SK-N-SH treated with all-trans-retinoic acid at 6 μM for 48 hours (cell line): ENCODE measurements at regions not wholly inside any gene's neighbourhood (a gene's known extent, or its start where the extent isn't known, plus 50 kb on each side); places are given as distances from the start of the nearest gene placed in this dataset.

Experiments
- ATAC-seq: fragments of 200-7000 bp; cut with Tn5 transposase; 3 replicates; pipeline ENCODE4 v1.9.1; 2020; ENCODE audit warnings: mild to moderate bottlenecking, moderate library complexity
- ARNTL ChIP-seq: fragments of 450-650 bp; formaldehyde crosslinking; IDR thresholded peaks from 2 replicates; pipeline ENCODE4 v1.5.0; 2020; ENCODE audit warnings: low read depth, mild to moderate bottlenecking, moderate library complexity, borderline replicate concordance
- BACH2 ChIP-seq: fragments of 250-450 bp; sonication (Bioruptor Pico); IDR thresholded peaks from 2 replicates; pipeline ENCODE4 v1.9.0; 2021; ENCODE audit warnings: mild to moderate bottlenecking, borderline replicate concordance
- CREB5 ChIP-seq: fragments of 250-450 bp; sonication (Bioruptor Pico); IDR thresholded peaks from 2 replicates; pipeline ENCODE4 v1.5.1; 2020; ENCODE audit warnings: low read depth, mild to moderate bottlenecking, moderate library complexity
- CSDC2 ChIP-seq: fragments of 250-450 bp; sonication (Bioruptor Pico); IDR thresholded peaks from 2 replicates; pipeline ENCODE4 v1.5.0; 2020; ENCODE audit warnings: mild to moderate bottlenecking, moderate library complexity
- ESRRG ChIP-seq: fragments of 250-450 bp; sonication (Bioruptor Pico); IDR thresholded peaks from 2 replicates; pipeline ENCODE4 v1.6.1; 2021; ENCODE audit warnings: mild to moderate bottlenecking
- ISL1 ChIP-seq: fragments of 250-450 bp; sonication (Bioruptor Pico); IDR thresholded peaks from 2 replicates; pipeline ENCODE4 v2.1.2; 2022; ENCODE audit warnings: mild to moderate bottlenecking, moderate library complexity
- OSR1 ChIP-seq: fragments of 250-450 bp; sonication (Bioruptor Pico); IDR thresholded peaks from 2 replicates; pipeline ENCODE4 v1.8.0; 2022; ENCODE audit warnings: moderate library complexity, mild to moderate bottlenecking, inconsistent platforms
- PATZ1 ChIP-seq: fragments of 250-450 bp; sonication (Bioruptor Pico); IDR thresholded peaks from 2 replicates; pipeline ENCODE4 v1.8.0; 2020; ENCODE audit warnings: mild to moderate bottlenecking, moderate library complexity, borderline replicate concordance
- POU6F1 ChIP-seq: fragments of 250-450 bp; sonication (Bioruptor Pico); IDR thresholded peaks from 2 replicates; pipeline ENCODE4 v1.8.0; 2021; ENCODE audit warnings: low read depth, mild to moderate bottlenecking, moderate library complexity, borderline replicate concordance
- PPARA ChIP-seq: fragments of 250-450 bp; sonication (Bioruptor Pico); IDR thresholded peaks from 2 replicates; pipeline ENCODE4 v1.5.0; 2020; ENCODE audit warnings: mild to moderate bottlenecking, borderline replicate concordance
- SNAI2 ChIP-seq: fragments of 250-450 bp; sonication (Bioruptor Pico); IDR thresholded peaks from 2 replicates; pipeline ENCODE4 v1.5.0; 2020; ENCODE audit warnings: mild to moderate bottlenecking, moderate library complexity
- TCF4 ChIP-seq: fragments of 250-450 bp; sonication (Bioruptor Pico); IDR thresholded peaks from 2 replicates; pipeline ENCODE4 v1.8.0; 2021; ENCODE audit warnings: mild to moderate bottlenecking, moderate library complexity, borderline replicate concordance
- TOX ChIP-seq: fragments of 250-450 bp; sonication (Bioruptor Pico); IDR thresholded peaks from 2 replicates; pipeline ENCODE4 v1.8.0; 2021; ENCODE audit warnings: mild to moderate bottlenecking, moderate library complexity, borderline replicate concordance
- TSHZ2 ChIP-seq: fragments of 250-450 bp; sonication (Bioruptor Pico); IDR thresholded peaks from 2 replicates; pipeline ENCODE4 v1.5.0; 2020; ENCODE audit warnings: mild to moderate bottlenecking, moderate library complexity
- ZC3H10 ChIP-seq: fragments of 250-450 bp; sonication (Bioruptor Pico); IDR thresholded peaks from 2 replicates; pipeline ENCODE4 v1.5.1; 2021; ENCODE audit warnings: mild to moderate bottlenecking, moderate library complexity
- ZFP3 ChIP-seq: fragments of 250-450 bp; sonication (Bioruptor Pico); IDR thresholded peaks from 2 replicates; pipeline ENCODE4 v1.5.0; 2020; ENCODE audit warnings: mild to moderate bottlenecking, moderate library complexity
- ZNF565 ChIP-seq: fragments of 450-650 bp; formaldehyde crosslinking; conservative IDR thresholded peaks from 2 replicates; pipeline ENCODE4 v1.5.0; 2020; ENCODE audit warnings: low read depth, mild to moderate bottlenecking, moderate library complexity
- ZNF70 ChIP-seq: fragments of 450-650 bp; formaldehyde crosslinking; IDR thresholded peaks from 2 replicates; pipeline ENCODE4 v1.5.0; 2020; ENCODE audit warnings: mild to moderate bottlenecking, moderate library complexity
- ZNF8 ChIP-seq: fragments of 450-650 bp; formaldehyde crosslinking; IDR thresholded peaks from 2 replicates; pipeline ENCODE4 v1.5.0; 2020; ENCODE audit warnings: mild to moderate bottlenecking, moderate library complexity

GRCh38 chr6:33950472-33950881 is 146.7 kb upstream of the MLN start:
- ATAC-seq: no peak

GRCh38 chr6:33949877-33950435 is 146.2 kb upstream of the MLN start:
- no peak for TF ChIP-seq ZNF8 (CRISPR knock-in tag)
- ATAC-seq: no peak

More at GRCh38 chr6:33950472-33950881, 146.7 kb upstream of the MLN start:
- no peak for TF ChIP-seq CREB5 (CRISPR knock-in tag)
- no peak for TF ChIP-seq ZNF70
- no peak for TF ChIP-seq TCF4 (CRISPR knock-in tag)
- TF ChIP-seq CSDC2 (CRISPR knock-in tag): no peak
- TF ChIP-seq PPARA (CRISPR knock-in tag): no peak
- no peak for TF ChIP-seq ZFP3
- TF ChIP-seq ZC3H10 (CRISPR knock-in tag): no peak
- no peak for TF ChIP-seq ARNTL (CRISPR knock-in tag)
- TF ChIP-seq ZNF8 (CRISPR knock-in tag): no peak
- no peak for TF ChIP-seq BACH2
- TF ChIP-seq, all 23 proteins: peak for 0

- ATAC-seq: no peak
- no peak for TF ChIP-seq POU6F1 (CRISPR knock-in tag)
- no peak for TF ChIP-seq ESRRG (CRISPR knock-in tag)
- no peak for TF ChIP-seq BACH2
- TF ChIP-seq CREB5 (CRISPR knock-in tag): no peak
- no peak for TF ChIP-seq PATZ1 (CRISPR knock-in tag)
- TF ChIP-seq ZFP3: no peak
- no peak for TF ChIP-seq ZNF565 (CRISPR knock-in tag)
- TF ChIP-seq ARNTL (CRISPR knock-in tag): no peak
- no peak for TF ChIP-seq ZNF8 (CRISPR knock-in tag)
- no peak for TF ChIP-seq OSR1 (CRISPR knock-in tag)
- TF ChIP-seq TSHZ2: no peak
- TF ChIP-seq ISL1 (CRISPR knock-in tag): no peak
These were observed 145.3 kb upstream of the MLN start for GRCh38 chr6:33949111-33949510.

- ATAC-seq: no peak
- TF ChIP-seq TCF4 (CRISPR knock-in tag) (no peak), SNAI2 (CRISPR knock-in tag) (no peak), TSHZ2 (no peak), POU6F1 (CRISPR knock-in tag) (no peak), ZNF70 (no peak), TOX (CRISPR knock-in tag) (no peak), ZNF8 (CRISPR knock-in tag) (no peak)
These were observed 144.3 kb upstream of the MLN start for GRCh38 chr6:33947916-33948594.
